Chondrocyte (in vitro differentiated cells): ENCODE measurements at regions not wholly inside any gene's neighbourhood (a gene's known extent, or its start where the extent isn't known, plus 50 kb on each side); places are given as distances from the start of the nearest gene placed in this dataset.
A peak's percentile ranks its signal among the peaks of the same experiment; 100 is the strongest.
"Not testable (repeated sequence)": the region's sequence is repeated elsewhere in the genome, so short reads cannot be mapped to it uniquely, and the experiment has no call there.

Source experiments
- DNase-seq: peaks from one replicate; pipeline ENCODE4 v3.0.0; 2021; ENCODE audit warnings: mixed read lengths, low spot score
- H3K27ac Mint-ChIP-seq: one replicate; pipeline ENCODE4 v1.8.0; 2021; ENCODE audit warnings: mild to moderate bottlenecking, moderate library complexity, mixed read lengths; ENCODE audit not compliant: unreplicated experiment
- H3K27me3 Mint-ChIP-seq: 2 replicates; pipeline ENCODE4 v1.8.0; 2021; ENCODE audit warnings: low read depth, mixed read lengths
- H3K36me3 Mint-ChIP-seq: 2 replicates; pipeline ENCODE4 v1.8.0; 2021; ENCODE audit warnings: low read depth, mixed read lengths
- H3K4me1 Mint-ChIP-seq: 2 replicates; pipeline ENCODE4 v1.8.0; 2021; ENCODE audit warnings: low read depth, mild to moderate bottlenecking, mixed read lengths
- H3K4me3 Mint-ChIP-seq: one replicate; pipeline ENCODE4 v1.8.0; 2021; ENCODE audit warnings: mild to moderate bottlenecking, moderate library complexity, mixed read lengths; ENCODE audit not compliant: unreplicated experiment
- H3K9me3 Mint-ChIP-seq: 2 replicates; pipeline ENCODE4 v1.8.0; 2021; ENCODE audit warnings: low read depth, mixed read lengths
- CTCF ChIP-seq: fragments of 200-600 bp; sonication (generic); IDR thresholded peaks from 2 replicates; pipeline ENCODE4 v1.5.0; 2021; ENCODE audit warnings: antibody characterized with exemption, mild to moderate bottlenecking, moderate library complexity

- Mint-ChIP-seq H3K27me3 (peaks cover 5% of the 10 kb centered on the region), H3K4me3 (no peak overlapping the region), H3K4me1 (peaks cover 14% of the 10 kb centered on the region), H3K27ac (no peak overlapping the region), H3K9me3 (no peaks in the 10 kb centered on the region), H3K36me3 (no peaks in the 10 kb centered on the region)
- no peak for DNase-seq
- TF ChIP-seq CTCF = no peak
These were observed 67.5 kb upstream of the CUX1 start for GRCh38 chr7:101749891-101750290.

GRCh38 chr7:101753316-101753715, 64.1 kb upstream of the CUX1 start:
- peaks cover 7% of the 10 kb centered on the region for H3K27me3 Mint-ChIP-seq
- no peaks in the 10 kb centered on the region for H3K9me3 Mint-ChIP-seq
- H3K4me3 Mint-ChIP-seq = no peak overlapping the region
- H3K36me3 Mint-ChIP-seq = no peaks in the 10 kb centered on the region
- DNase-seq = no peak
- no peak overlapping the region for H3K27ac Mint-ChIP-seq
- peaks cover 10% of the 10 kb centered on the region for H3K4me1 Mint-ChIP-seq
- TF ChIP-seq CTCF = no peak

- no peak for TF ChIP-seq CTCF
- H3K36me3 Mint-ChIP-seq = no peaks in the 10 kb centered on the region
- H3K4me3 Mint-ChIP-seq = peak overlapping the region; percentile 63
- no peak overlapping the region for H3K27ac Mint-ChIP-seq
- H3K4me1 Mint-ChIP-seq = peaks cover 10% of the 10 kb centered on the region
- H3K9me3 Mint-ChIP-seq = no peaks in the 10 kb centered on the region
- peaks cover 7% of the 10 kb centered on the region for H3K27me3 Mint-ChIP-seq
- DNase-seq = no peak
These were observed 62.8 kb upstream of the CUX1 start for GRCh38 chr7:101754424-101755159.

- peaks cover 10% of the 10 kb centered on the region for H3K4me1 Mint-ChIP-seq
- DNase-seq = no peak
- peaks cover 7% of the 10 kb centered on the region for H3K27me3 Mint-ChIP-seq
- TF ChIP-seq CTCF = no peak
- H3K27ac Mint-ChIP-seq = no peak overlapping the region
- H3K36me3 Mint-ChIP-seq = no peaks in the 10 kb centered on the region
- no peak overlapping the region for H3K4me3 Mint-ChIP-seq
- H3K9me3 Mint-ChIP-seq = no peaks in the 10 kb centered on the region
These were observed 59.5 kb upstream of the CUX1 start for GRCh38 chr7:101757879-101758278.

GRCh38 chr7:101758519-101758918, 58.9 kb upstream of the CUX1 start:
- not testable (repeated sequence) for H3K27ac Mint-ChIP-seq, H3K4me1 Mint-ChIP-seq, DNase-seq, H3K4me3 Mint-ChIP-seq, H3K36me3 Mint-ChIP-seq, H3K27me3 Mint-ChIP-seq, H3K9me3 Mint-ChIP-seq

- peaks cover 3% of the 10 kb centered on the region for H3K27me3 Mint-ChIP-seq
These were observed 53.2 kb upstream of the CUX1 start for GRCh38 chr7:101764221-101764620.

More at GRCh38 chr7:101764221-101764620, 53.2 kb upstream of the CUX1 start:
- H3K4me3 Mint-ChIP-seq = no peak overlapping the region
- TF ChIP-seq CTCF = no peak
- DNase-seq = no peak
- no peaks in the 10 kb centered on the region for H3K9me3 Mint-ChIP-seq
- no peaks in the 10 kb centered on the region for H3K36me3 Mint-ChIP-seq
- H3K27ac Mint-ChIP-seq = no peak overlapping the region
- no peaks in the 10 kb centered on the region for H3K4me1 Mint-ChIP-seq
